DND-41 (cell line): ENCODE measurements at regions not wholly inside any gene's neighbourhood (a gene's known extent, or its start where the extent isn't known, plus 50 kb on each side); places are given as distances from the start of the nearest gene placed in this dataset.

Experiments
- ATAC-seq: fragments of 200-7000 bp; cut with Tn5 transposase; 3 replicates; pipeline ENCODE4 v1.9.1; 2021; ENCODE audit warnings: low read depth; ENCODE audit not compliant: insufficient read depth
- DNase-seq: peaks from one replicate; pipeline ENCODE4 v3.0.0-alpha.2; 2020
- H2AFZ ChIP-seq: 2 replicates; pipeline ENCODE4 v1.6.0; 2012; ENCODE audit warnings: low read depth, low read length
- H3K27ac ChIP-seq: 2 replicates; pipeline ENCODE4 v1.5.1; 2012; ENCODE audit warnings: low read length, inconsistent platforms
- H3K27me3 ChIP-seq: fragments of 200-600 bp; sonication (generic); 2 replicates; pipeline ENCODE4 v1.6.0; 2012; ENCODE audit warnings: low read length, mild to moderate bottlenecking, inconsistent platforms; ENCODE audit not compliant: insufficient read depth, poor library complexity
- H3K36me3 ChIP-seq: 2 replicates; pipeline ENCODE4 v1.5.1; 2012; ENCODE audit warnings: low read length, inconsistent platforms; ENCODE audit not compliant: insufficient read depth
- H3K4me1 ChIP-seq: 2 replicates; pipeline ENCODE4 v1.5.1; 2012; ENCODE audit warnings: mild to moderate bottlenecking, low read length; ENCODE audit not compliant: insufficient read depth
- H3K4me2 ChIP-seq: 2 replicates; pipeline ENCODE4 v1.6.0; 2012; ENCODE audit warnings: mild to moderate bottlenecking, moderate library complexity, low read length, inconsistent platforms; ENCODE audit not compliant: insufficient read depth
- H3K4me3 ChIP-seq, 2 experiments: fragments of 200-600 bp in 1 of 2; shearing (Covaris generic) in 1 of 2; 2 replicates each; pipeline ENCODE4 v1.5.1; 2012 to 2016; ENCODE audit warnings: inconsistent platforms in 2 of 2, low read length in 2 of 2, mild to moderate bottlenecking in 2 of 2, low read depth in 1 of 2, moderate library complexity in 1 of 2
- H3K79me2 ChIP-seq: 2 replicates; pipeline ENCODE4 v1.6.0; 2012; ENCODE audit warnings: low read length, inconsistent platforms; ENCODE audit not compliant: insufficient read depth
- H3K9ac ChIP-seq: 2 replicates; pipeline ENCODE4 v1.6.0; 2012; ENCODE audit warnings: low read depth, mild to moderate bottlenecking, inconsistent platforms, low read length, moderate library complexity
- H3K9me3 ChIP-seq: 2 replicates; pipeline ENCODE4 v1.5.1; 2012; ENCODE audit warnings: low read length, moderate library complexity, mild to moderate bottlenecking, inconsistent platforms; ENCODE audit not compliant: insufficient read depth, severe bottlenecking
- H4K20me1 ChIP-seq: 2 replicates; pipeline ENCODE4 v1.6.0; 2012; ENCODE audit warnings: low read length; ENCODE audit not compliant: insufficient read depth
- EZH2 ChIP-seq: IDR thresholded peaks from 3 replicates; pipeline ENCODE4 v1.6.1; 2012; ENCODE audit warnings: borderline replicate concordance, low read depth, mild to moderate bottlenecking, moderate library complexity, low read length, inconsistent platforms; ENCODE audit not compliant: severe bottlenecking
- TF ChIP-seq, protein P1 (sequence below): IDR thresholded peaks from 2 replicates; pipeline ENCODE4 v1.5.1; 2012; ENCODE audit warnings: borderline replicate concordance, low read length, moderate library complexity, mild to moderate bottlenecking; ENCODE audit not compliant: poor library complexity, severe bottlenecking; ENCODE audit errors: extremely low read depth

GRCh38 chr7:11221984-11222383 lies 248.3 kb downstream of the PHF14 start:
- H2AFZ ChIP-seq, result no peak overlapping the region
- no peaks in the 10 kb centered on the region for H3K4me1 ChIP-seq
- no peaks in the 10 kb centered on the region for H3K36me3 ChIP-seq
- no peak overlapping the region for H3K4me3 ChIP-seq
- H3K79me2 ChIP-seq, result no peaks in the 10 kb centered on the region
- no peak overlapping the region for H3K4me2 ChIP-seq
- H4K20me1 ChIP-seq, result no peaks in the 10 kb centered on the region
- ATAC-seq (no peak), DNase-seq (no peak)
- H3K9me3 ChIP-seq, result no peaks in the 10 kb centered on the region
- H3K9ac ChIP-seq, result no peak overlapping the region
- H3K27ac ChIP-seq, result no peak overlapping the region
- TF ChIP-seq, protein P1, sequence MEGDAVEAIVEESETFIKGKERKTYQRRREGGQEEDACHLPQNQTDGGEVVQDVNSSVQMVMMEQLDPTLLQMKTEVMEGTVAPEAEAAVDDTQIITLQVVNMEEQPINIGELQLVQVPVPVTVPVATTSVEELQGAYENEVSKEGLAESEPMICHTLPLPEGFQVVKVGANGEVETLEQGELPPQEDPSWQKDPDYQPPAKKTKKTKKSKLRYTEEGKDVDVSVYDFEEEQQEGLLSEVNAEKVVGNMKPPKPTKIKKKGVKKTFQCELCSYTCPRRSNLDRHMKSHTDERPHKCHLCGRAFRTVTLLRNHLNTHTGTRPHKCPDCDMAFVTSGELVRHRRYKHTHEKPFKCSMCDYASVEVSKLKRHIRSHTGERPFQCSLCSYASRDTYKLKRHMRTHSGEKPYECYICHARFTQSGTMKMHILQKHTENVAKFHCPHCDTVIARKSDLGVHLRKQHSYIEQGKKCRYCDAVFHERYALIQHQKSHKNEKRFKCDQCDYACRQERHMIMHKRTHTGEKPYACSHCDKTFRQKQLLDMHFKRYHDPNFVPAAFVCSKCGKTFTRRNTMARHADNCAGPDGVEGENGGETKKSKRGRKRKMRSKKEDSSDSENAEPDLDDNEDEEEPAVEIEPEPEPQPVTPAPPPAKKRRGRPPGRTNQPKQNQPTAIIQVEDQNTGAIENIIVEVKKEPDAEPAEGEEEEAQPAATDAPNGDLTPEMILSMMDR, result no peak
- no peak for TF ChIP-seq EZH2
- H3K27me3 ChIP-seq, result peaks cover 5% of the 10 kb centered on the region

DNA sequence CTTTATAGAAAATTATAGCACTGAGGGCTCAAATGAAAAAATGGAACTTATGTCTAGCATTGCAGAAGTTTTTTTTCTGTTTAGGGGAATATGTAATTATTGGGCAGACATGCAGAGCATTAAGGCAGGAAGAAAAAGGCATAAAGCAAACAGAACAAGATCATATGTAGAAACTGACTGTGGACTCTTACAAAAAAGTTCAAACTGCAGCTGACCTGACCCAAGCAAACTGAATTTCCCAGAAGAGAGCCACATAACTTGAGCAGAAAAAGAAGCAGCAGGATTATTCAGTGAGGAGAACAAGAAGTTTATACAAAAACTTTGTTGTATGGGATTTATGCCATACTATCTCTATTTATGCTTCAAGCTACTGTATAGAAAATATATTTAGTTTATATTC lies 250.9 kb downstream of the PHF14 start:
- Histone ChIP-seq H3K36me3 (no peaks in the 10 kb centered on the region), H2AFZ (no peak overlapping the region), H3K9ac (no peak overlapping the region), H3K9me3 (no peaks in the 10 kb centered on the region), H3K27ac (no peak overlapping the region), H4K20me1 (no peaks in the 10 kb centered on the region), H3K4me1 (no peaks in the 10 kb centered on the region), H3K79me2 (no peaks in the 10 kb centered on the region), H3K4me2 (no peak overlapping the region), H3K4me3 (no peak overlapping the region), H3K27me3 (peaks cover 5% of the 10 kb centered on the region)
- no peak for DNase-seq
- ATAC-seq, result no peak
- TF ChIP-seq, protein P1, result no peak
- no peak for TF ChIP-seq EZH2

DNA sequence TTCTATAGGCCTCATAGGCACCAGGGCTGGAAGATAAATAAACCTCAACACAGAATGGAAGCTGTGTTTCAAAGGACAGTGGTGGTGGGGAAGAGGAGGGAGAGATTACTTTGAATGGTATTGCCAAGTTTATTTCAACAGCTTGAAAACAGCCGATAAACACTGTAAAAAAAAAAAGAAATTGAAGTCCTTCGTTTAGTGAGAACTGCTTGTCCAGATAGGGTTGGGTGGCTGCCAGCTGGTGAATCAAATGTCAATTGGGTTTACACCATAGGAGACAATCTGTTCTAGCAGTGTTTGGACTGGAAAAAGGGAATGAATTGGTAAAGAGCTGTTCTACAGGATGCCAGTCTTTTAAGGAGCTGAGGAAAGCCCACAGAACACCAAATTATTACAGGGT lies 254.8 kb downstream of the PHF14 start:
- ATAC-seq, result no peak
- Histone ChIP-seq H3K4me2 (no peak overlapping the region), H3K4me1 (no peaks in the 10 kb centered on the region), H3K9ac (no peak overlapping the region), H2AFZ (no peak overlapping the region), H3K27ac (no peak overlapping the region), H3K27me3 (peaks cover 5% of the 10 kb centered on the region), H3K36me3 (no peaks in the 10 kb centered on the region), H3K9me3 (no peaks in the 10 kb centered on the region), H3K4me3 (no peak overlapping the region), H4K20me1 (no peaks in the 10 kb centered on the region), H3K79me2 (no peaks in the 10 kb centered on the region)
- DNase-seq, result no peak
- no peak for TF ChIP-seq EZH2
- TF ChIP-seq, protein P1, result no peak

- H3K4me2 ChIP-seq, result no peak overlapping the region
- H3K9me3 ChIP-seq, result no peaks in the 10 kb centered on the region
- no peaks in the 10 kb centered on the region for H3K36me3 ChIP-seq
- no peak overlapping the region for H3K9ac ChIP-seq
- TF ChIP-seq, protein P1, result no peak
- TF ChIP-seq EZH2, result no peak
- H3K4me3 ChIP-seq, result no peak overlapping the region
- H3K27me3 ChIP-seq, result no peaks in the 10 kb centered on the region
- no peak for ATAC-seq
- no peak for DNase-seq
- H4K20me1 ChIP-seq, result no peaks in the 10 kb centered on the region
- no peaks in the 10 kb centered on the region for H3K79me2 ChIP-seq
- no peaks in the 10 kb centered on the region for H3K4me1 ChIP-seq
- H2AFZ ChIP-seq, result no peak overlapping the region
- H3K27ac ChIP-seq, result no peak overlapping the region
Measured at GRCh38 chr7:11231190-11231589, 257.5 kb downstream of the PHF14 start.
